Stomach (tissue), 8 donors: ENCODE measurements at regions not wholly inside any gene's neighbourhood (a gene's known extent, or its start where the extent isn't known, plus 50 kb on each side); places are given as distances from the start of the nearest gene placed in this dataset.
A peak's percentile ranks its signal among the peaks of the same experiment; 100 is the strongest.

Experiments used
- DNase-seq, 2 donors: peaks; one replicate each; pipeline versions ENCODE4 v3.0.0 to v3.0.0-alpha.2; 2013 to 2019
- H3K27ac ChIP-seq, 5 donors: fragments of 200-600 bp in 4 of 5; sonication (generic) in 4 of 5; one replicate each; pipeline ENCODE4 v1.5.1; 2013 to 2019; ENCODE audit warnings: mild to moderate bottlenecking in 1 of 5, moderate library complexity in 1 of 5
- H3K27me3 ChIP-seq, 3 donors: fragments of 200-600 bp; sonication (generic); one replicate each; pipeline ENCODE4 v1.5.1; 2017 to 2019; ENCODE audit warnings: mixed run types in 1 of 3
- H3K36me3 ChIP-seq, 4 donors: fragments of 200-600 bp; sonication (generic); 1 replicate in 3 of 4; 2 replicates in 1 of 4; pipeline ENCODE4 v1.5.1; 2016 to 2019
- H3K4me1 ChIP-seq, 4 donors: fragments of 200-600 bp; sonication (generic); one replicate each; pipeline ENCODE4 v1.5.1; 2016 to 2019
- H3K4me3 ChIP-seq, 4 donors: fragments of 200-600 bp; sonication (generic) in 3 of 4; one replicate each; pipeline ENCODE4 v1.5.1; 2016 to 2019; ENCODE audit warnings: mild to moderate bottlenecking in 1 of 4
- H3K9me3 ChIP-seq, 4 donors: fragments of 200-600 bp; sonication (generic); one replicate each; pipeline ENCODE4 v1.5.1; 2016 to 2019
- CTCF ChIP-seq, 7 experiments: fragments of 450-650 bp in 4 of 7; fragments of 200-600 bp in 3 of 7; sonication (generic) in 3 of 7; IDR thresholded peaks; one replicate each; pipeline ENCODE4 v1.5.1; 2016 to 2019; ENCODE audit warnings: antibody characterized with exemption in 7 of 7, control low read depth in 2 of 7, mild to moderate bottlenecking in 1 of 7
- EP300 ChIP-seq: sonication (generic); formaldehyde crosslinking; IDR thresholded peaks from one replicate; pipeline ENCODE4 v1.6.1; 2017; ENCODE audit warnings: antibody characterized with exemption
- POLR2A ChIP-seq, 4 donors: fragments of 450-650 bp; IDR thresholded peaks; one replicate each; pipeline ENCODE4 v1.6.1; 2016; ENCODE audit warnings: antibody characterized with exemption in 4 of 4, control low read depth in 2 of 4, mild to moderate bottlenecking in 1 of 4, moderate library complexity in 1 of 4
- POLR2AphosphoS5 ChIP-seq, 3 donors: sonication (generic); formaldehyde crosslinking; IDR thresholded peaks; one replicate each; pipeline ENCODE4 v1.6.1; 2016; ENCODE audit warnings: antibody characterized with exemption in 3 of 3
- WGBS, 5 donors: extraction: QIAGEN DNeasy Blood & Tissue Kit in 3 of 5; methylation state at CpG; one replicate each; pipeline versions ENCODE4 v1.1.5 to v1.1.7; 2013 to 2018; 5-methylcytosine and 5-hydroxymethylcytosine counted together
- intact Hi-C: fragments of 100-400 bp; cut with DNase I; formaldehyde crosslinking; loops from one replicate; pipeline ENCODE4 v1.15.1; 2023; ENCODE audit warnings: low total_unique reads
- donor health status: healthy with polysubstance abuse.
- donor health status: Bipolar disorder and iron deficiency.
- donor health status: healthy.

- intact Hi-C loops, result no loop called here
- no peaks in the 10 kb centered on the region for H3K9me3 ChIP-seq
- WGBS, 5 donors, result 88 to 98% (median 95%) methylated on average over 3 of the region's 3 CpGs
These were observed 136.1 kb downstream of the ENC1 start for GRCh38 chr5:74504463-74504862.

GRCh38 chr5:74502479-74502950 lies 138.0 kb downstream of the ENC1 start:
- TF ChIP-seq EP300 (no peak), POLR2A (IDR thresholded peaks at IDR 0.05) (no peak), POLR2AphosphoS5 (IDR thresholded peaks at IDR 0.05) (no peak), CTCF (IDR thresholded peaks at IDR 0.05) (no peak)
- WGBS, 5 donors, result 23 to 33% (median 26%) methylated on average over 3 of the region's 3 CpGs
- no peak overlapping the region for H3K27ac ChIP-seq
- no peak overlapping the region for H3K4me3 ChIP-seq
- no peaks in the 10 kb centered on the region for H3K36me3 ChIP-seq
- no peak for DNase-seq
- H3K27me3 ChIP-seq, result no peaks in the 10 kb centered on the region
- H3K4me1 ChIP-seq, result peaks cover 0 to 29% (median 8%) of the 10 kb centered on the region in 4 donors
- intact Hi-C loops, result no loop called here
- no peaks in the 10 kb centered on the region for H3K9me3 ChIP-seq

More at GRCh38 chr5:74504463-74504862, 136.1 kb downstream of the ENC1 start:
- no peak for DNase-seq
- no peak overlapping the region for H3K27ac ChIP-seq
- H3K4me3 ChIP-seq, result no peak overlapping the region
- no peak for TF ChIP-seq CTCF (IDR thresholded peaks at IDR 0.05)
- TF ChIP-seq EP300, result no peak
- TF ChIP-seq POLR2AphosphoS5 (IDR thresholded peaks at IDR 0.05), result no peak
- no peak for TF ChIP-seq POLR2A (IDR thresholded peaks at IDR 0.05)
- no peaks in the 10 kb centered on the region for H3K27me3 ChIP-seq
- H3K4me1 ChIP-seq, result peaks cover 0 to 23% (median 5%) of the 10 kb centered on the region in 4 donors
- no peaks in the 10 kb centered on the region for H3K36me3 ChIP-seq

- DNase-seq, result no peak
- H3K27ac ChIP-seq, result no peak overlapping the region
- intact Hi-C loops, result no loop called here
- TF ChIP-seq POLR2A (IDR thresholded peaks at IDR 0.05) (no peak), CTCF (IDR thresholded peaks at IDR 0.05) (no peak), EP300 (no peak)
- no peaks in the 10 kb centered on the region for H3K36me3 ChIP-seq
- no peaks in the 10 kb centered on the region for H3K9me3 ChIP-seq
- peaks cover 0 to 29% (median 8%) of the 10 kb centered on the region in 4 donors for H3K4me1 ChIP-seq
- H3K27me3 ChIP-seq, result no peaks in the 10 kb centered on the region
- no peak overlapping the region for H3K4me3 ChIP-seq
- 54 to 66% (median 60%) methylated on average over 5 of the region's 5 CpGs for WGBS, 5 donors
These were observed 138.7 kb downstream of the ENC1 start for GRCh38 chr5:74501674-74502478.

GRCh38 chr5:74500110-74500917 lies 140.2 kb downstream of the ENC1 start:
- Histone ChIP-seq H3K4me3 (no peak overlapping the region), H3K27me3 (no peaks in the 10 kb centered on the region), H3K9me3 (no peaks in the 10 kb centered on the region), H3K27ac (peak overlapping the region in 2 of 5 donors; percentile 8 to 21), H3K36me3 (no peaks in the 10 kb centered on the region), H3K4me1 (peaks cover 0 to 29% (median 8%) of the 10 kb centered on the region in 4 donors)
- WGBS, 5 donors, result 59 to 65% (median 60%) methylated on average over 9 of the region's 9 CpGs
- no peak for DNase-seq
- TF ChIP-seq EP300, result no peak
- no peak for TF ChIP-seq POLR2AphosphoS5 (IDR thresholded peaks at IDR 0.05)
- TF ChIP-seq CTCF (IDR thresholded peaks at IDR 0.05), result no peak
- no peak for TF ChIP-seq POLR2A (IDR thresholded peaks at IDR 0.05)
- intact Hi-C loops, result no loop called here
